Caki2 (cell line): ENCODE measurements at regions not wholly inside any gene's neighbourhood (a gene's known extent, or its start where the extent isn't known, plus 50 kb on each side); places are given as distances from the start of the nearest gene placed in this dataset.

Source experiments
- DNase-seq: peaks from one replicate; pipeline ENCODE4 v3.0.0-alpha.2; 2015; ENCODE audit warnings: low read depth
- in situ Hi-C: cut with HindIII; loops from 2 replicates; pipeline ENCODE4 v1.10.0; 2016; ENCODE audit warnings: low sequenced_read_pairs, low pct_unique_long_range_greater_than_20kb, mixed read lengths

DNA sequence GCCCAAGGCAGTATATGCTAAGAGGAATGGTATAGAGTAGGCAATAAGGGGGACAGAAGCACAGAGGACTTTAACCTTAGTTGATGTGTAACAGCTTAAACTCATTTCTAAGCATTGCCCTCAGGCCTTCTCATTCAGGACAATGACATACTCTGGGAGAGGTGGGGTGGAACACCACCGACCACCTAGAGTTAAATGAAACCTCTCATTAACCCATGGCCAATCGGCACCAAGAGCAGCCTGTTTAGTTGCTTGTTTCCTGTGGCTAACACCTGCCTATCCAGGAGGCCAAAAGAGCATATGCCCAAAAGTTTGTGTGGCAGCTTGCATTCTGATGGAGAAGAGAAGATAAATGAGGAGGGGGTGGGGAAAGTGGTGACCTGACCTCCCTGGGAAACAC lies 50.0 kb downstream of the PABIR2 start:
- in situ Hi-C loops, result no loop called here

DNA sequence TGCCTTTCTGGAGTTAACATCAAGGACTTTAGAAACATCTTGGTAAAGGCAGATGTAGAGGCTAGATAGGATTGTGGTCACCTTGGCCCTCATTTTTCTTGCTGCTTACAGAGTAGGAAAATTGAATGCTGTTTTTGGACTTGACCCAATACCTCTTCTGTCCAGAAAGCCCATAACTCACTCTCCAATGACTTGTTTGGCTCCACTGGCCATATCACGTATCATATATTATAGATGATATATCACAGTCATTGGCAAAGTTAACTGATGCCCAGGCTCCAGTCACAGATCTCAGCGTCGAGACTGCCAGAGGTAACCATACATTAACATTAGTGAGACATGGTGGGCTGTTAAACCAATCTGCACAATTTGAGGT lies 50.6 kb downstream of the PABIR2 start:
- peak; percentile 2 for DNase-seq
- in situ Hi-C loops, result no loop called here

More for the DNA sequence above, 50.0 kb downstream of the PABIR2 start:
- peak; percentile 64 for DNase-seq

DNA sequence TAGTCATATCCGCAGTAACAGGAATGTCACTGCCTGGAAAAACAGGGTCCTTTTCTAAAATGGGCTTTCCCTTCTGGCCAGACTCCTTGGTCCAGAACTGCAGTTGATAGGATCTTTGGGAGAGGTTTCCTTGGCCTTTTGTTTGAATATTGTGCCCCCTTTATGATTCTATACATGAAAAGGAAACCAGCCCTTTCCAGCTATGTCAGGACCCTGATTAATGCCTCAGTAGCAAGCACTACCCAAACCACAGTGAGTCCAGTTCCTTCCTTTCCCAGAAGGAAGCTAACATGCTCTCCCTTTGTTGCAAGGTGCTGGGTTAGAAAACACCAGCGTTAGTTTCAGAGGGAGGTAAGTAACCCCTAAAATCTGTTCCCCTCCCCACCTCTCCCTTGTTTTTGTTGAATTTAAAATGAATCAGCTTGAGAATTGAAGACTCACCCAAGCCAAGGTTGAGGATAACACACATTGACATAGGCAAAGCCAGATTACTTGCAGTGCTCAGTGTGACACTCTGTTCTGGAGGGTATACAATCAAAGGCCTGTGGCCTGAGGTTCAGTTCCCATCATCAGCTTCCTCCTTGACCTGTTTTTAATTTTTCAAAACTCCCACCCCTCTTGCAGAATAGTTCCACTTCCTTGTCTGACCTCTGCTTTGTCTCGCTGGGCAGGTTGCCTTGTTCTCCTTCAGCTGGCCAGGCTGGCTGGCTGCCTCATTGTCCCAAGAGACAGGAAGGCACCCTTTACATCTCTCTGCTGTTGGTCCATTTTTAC lies 51.2 kb downstream of the PABIR2 start:
- in situ Hi-C loops, result no loop called here
- DNase-seq, result no peak

- DNase-seq, result no peak
Observed at GRCh38 chrX:134743091-134743490, 53.9 kb downstream of the PABIR2 start.

DNA sequence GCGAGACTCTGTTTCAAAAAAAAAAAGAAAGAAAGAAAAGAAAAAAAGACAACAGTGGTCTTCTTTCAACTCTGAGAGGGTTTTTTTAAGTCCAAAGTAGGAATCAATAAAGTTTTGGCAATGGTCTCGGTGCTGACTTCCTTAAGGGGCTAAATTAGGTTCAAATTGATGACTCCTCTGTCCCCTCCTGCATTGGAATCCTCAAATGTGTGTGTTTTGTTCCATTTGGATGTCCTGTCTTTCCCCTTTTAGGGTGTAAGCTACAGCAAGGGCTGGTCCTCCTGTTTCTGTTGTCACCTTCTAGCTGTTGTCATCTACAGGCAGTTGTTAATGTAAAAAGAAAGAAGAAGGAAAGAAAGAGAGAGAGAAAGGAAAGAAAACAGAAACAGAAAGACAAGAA lies 54.4 kb downstream of the PABIR2 start:
- in situ Hi-C loops, result no loop called here
- no peak for DNase-seq

More at GRCh38 chrX:134743091-134743490, 53.9 kb downstream of the PABIR2 start:
- in situ Hi-C loops, result no loop called here

- in situ Hi-C loops, result no loop called here
- no peak for DNase-seq
Observed at GRCh38 chrX:134741746-134742145, 55.3 kb downstream of the PABIR2 start.

GRCh38 chrX:134738986-134739740 lies 57.8 kb downstream of the PABIR2 start:
- no peak for DNase-seq
- in situ Hi-C loops, result no loop called here

- in situ Hi-C loops, result no loop called here
Observed at GRCh38 chrX:134738445-134738844, 58.6 kb downstream of the PABIR2 start.

GRCh38 chrX:134737721-134738369 lies 59.2 kb downstream of the PABIR2 start:
- in situ Hi-C loops, result no loop called here
- DNase-seq, result no peak

More at GRCh38 chrX:134738445-134738844, 58.6 kb downstream of the PABIR2 start:
- no peak for DNase-seq

DNA sequence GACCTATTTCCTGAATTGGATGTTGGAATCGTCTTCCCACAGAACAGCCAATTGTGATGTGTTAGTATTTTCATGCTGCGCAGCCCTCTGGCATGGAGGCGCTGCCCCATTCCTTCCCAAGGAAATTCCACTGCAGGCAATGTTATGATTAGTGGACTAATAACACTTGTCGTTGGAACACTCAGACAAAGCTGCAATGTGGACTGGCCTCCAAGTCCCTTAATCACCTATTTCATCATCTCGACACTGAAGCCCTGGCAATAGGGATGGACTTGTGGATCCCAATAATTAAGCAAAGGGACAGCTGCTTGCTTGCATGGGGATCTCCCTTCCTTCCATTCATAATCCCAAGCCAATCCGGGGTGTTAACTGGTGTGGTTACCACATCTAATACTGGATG lies 59.9 kb downstream of the PABIR2 start:
- in situ Hi-C loops, result no loop called here
- no peak for DNase-seq

GRCh38 chrX:134736356-134736755 lies 60.6 kb downstream of the PABIR2 start:
- in situ Hi-C loops, result no loop called here
- DNase-seq, result no peak

GRCh38 chrX:134735015-134735414 lies 62.0 kb downstream of the PABIR2 start:
- in situ Hi-C loops, result no loop called here
- no peak for DNase-seq

GRCh38 chrX:134734466-134734952 lies 62.5 kb downstream of the PABIR2 start:
- no peak for DNase-seq
- in situ Hi-C loops, result no loop called here

GRCh38 chrX:134733591-134733990 lies 63.4 kb downstream of the PABIR2 start:
- in situ Hi-C loops, result no loop called here
- DNase-seq, result no peak

GRCh38 chrX:134732676-134733075 lies 64.3 kb downstream of the PABIR2 start:
- DNase-seq, result no peak
- in situ Hi-C loops, result no loop called here

- DNase-seq, result no peak
- in situ Hi-C loops, result no loop called here
Observed at GRCh38 chrX:134732152-134732551, 64.9 kb downstream of the PABIR2 start.

GRCh38 chrX:134727363-134727762 lies 69.1 kb upstream of the PLAC1 start:
- DNase-seq, result no peak
- in situ Hi-C loops, result no loop called here

DNA sequence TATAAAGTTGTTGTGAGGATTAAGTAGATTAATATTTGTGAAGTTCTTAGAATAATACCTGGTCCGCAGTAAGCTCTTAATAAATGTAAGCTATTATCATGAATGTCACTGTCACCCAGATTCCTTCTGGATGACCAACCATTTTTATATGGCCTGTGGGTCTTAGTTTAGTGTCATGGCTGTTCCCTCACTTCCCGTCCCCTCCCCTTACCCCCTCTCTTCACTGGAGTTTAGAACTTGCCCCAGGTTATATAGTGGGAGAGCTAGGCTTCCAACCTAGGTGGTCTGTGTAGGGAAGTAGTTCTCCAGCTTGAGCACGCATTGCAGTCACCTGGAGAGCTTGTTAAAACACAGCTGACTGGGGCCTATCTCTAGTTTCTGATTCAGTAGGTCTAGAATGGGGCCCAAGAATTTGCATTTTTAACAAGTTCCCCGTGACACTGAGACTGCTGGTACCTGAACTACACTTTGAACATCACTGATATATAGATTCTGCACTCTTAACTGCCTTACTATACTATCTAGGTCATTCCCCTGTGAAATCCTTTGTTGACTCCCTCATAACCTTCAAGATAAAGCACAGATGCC lies 66.9 kb upstream of the PLAC1 start:
- in situ Hi-C loops, result no loop called here
- DNase-seq, result no peak
